NOMO-1 treated with DMSO at 0.1 percent for 48 hours (cell line): ENCODE measurements at regions not wholly inside any gene's neighbourhood (a gene's known extent, or its start where the extent isn't known, plus 50 kb on each side); places are given as distances from the start of the nearest gene placed in this dataset.
A peak's percentile ranks its signal among the peaks of the same experiment; 100 is the strongest.
"Not testable (repeated sequence)": the region's sequence is repeated elsewhere in the genome, so short reads cannot be mapped to it uniquely, and the experiment has no call there.

Experiments used
- DNase-seq: peaks from one replicate; lab custom pipeline; 2025; ENCODE audit not compliant: unreplicated experiment; lab: John Stamatoyannopoulos, UW

GRCh38 chr3:30511524-30512251, 94.7 kb upstream of the TGFBR2 start:
- DNase-seq, result peak; percentile 55

- no peak for DNase-seq
Observed at GRCh38 chr3:30512576-30512975, 93.8 kb upstream of the TGFBR2 start.

- no peak for DNase-seq
Observed at GRCh38 chr3:30513374-30514152, 92.8 kb upstream of the TGFBR2 start.

GRCh38 chr3:30516238-30516637, 90.2 kb upstream of the TGFBR2 start:
- DNase-seq, result no peak

- DNase-seq, result no peak
Observed at GRCh38 chr3:30518181-30518864, 88.1 kb upstream of the TGFBR2 start.

- no peak for DNase-seq
Observed at GRCh38 chr3:30518872-30519271, 87.5 kb upstream of the TGFBR2 start.

- no peak for DNase-seq
Observed at GRCh38 chr3:30520699-30521098, 85.7 kb upstream of the TGFBR2 start.

GRCh38 chr3:30521156-30521715, 85.2 kb upstream of the TGFBR2 start:
- no peak for DNase-seq

GRCh38 chr3:30522476-30522875, 83.9 kb upstream of the TGFBR2 start:
- DNase-seq, result no peak

GRCh38 chr3:30523366-30523765, 83.0 kb upstream of the TGFBR2 start:
- no peak for DNase-seq

- peak; percentile 54 for DNase-seq
Observed at GRCh38 chr3:30524357-30525040, 81.9 kb upstream of the TGFBR2 start.

GRCh38 chr3:30526031-30526430, 80.4 kb upstream of the TGFBR2 start:
- no peak for DNase-seq

GRCh38 chr3:30527186-30527585, 79.2 kb upstream of the TGFBR2 start:
- no peak for DNase-seq

GRCh38 chr3:30527720-30528119, 78.7 kb upstream of the TGFBR2 start:
- DNase-seq, result no peak

- no peak for DNase-seq
Observed at GRCh38 chr3:30530084-30530483, 76.3 kb upstream of the TGFBR2 start.

GRCh38 chr3:30531017-30531570, 75.3 kb upstream of the TGFBR2 start:
- DNase-seq, result no peak

- no peak for DNase-seq
Observed at GRCh38 chr3:30535525-30535924, 70.9 kb upstream of the TGFBR2 start.

- no peak for DNase-seq
Observed at GRCh38 chr3:30538791-30539190, 67.6 kb upstream of the TGFBR2 start.

GRCh38 chr3:30539206-30539605, 67.2 kb upstream of the TGFBR2 start:
- no peak for DNase-seq

- no peak for DNase-seq
Observed at GRCh38 chr3:30539772-30540171, 66.6 kb upstream of the TGFBR2 start.

GRCh38 chr3:30541156-30541555, 65.2 kb upstream of the TGFBR2 start:
- DNase-seq, result not testable (repeated sequence)
